ENCODE measurements at regions not wholly inside any gene's neighbourhood (a gene's known extent, or its start where the extent isn't known, plus 50 kb on each side); places are given as distances from the start of the nearest gene placed in this dataset.

DNA sequence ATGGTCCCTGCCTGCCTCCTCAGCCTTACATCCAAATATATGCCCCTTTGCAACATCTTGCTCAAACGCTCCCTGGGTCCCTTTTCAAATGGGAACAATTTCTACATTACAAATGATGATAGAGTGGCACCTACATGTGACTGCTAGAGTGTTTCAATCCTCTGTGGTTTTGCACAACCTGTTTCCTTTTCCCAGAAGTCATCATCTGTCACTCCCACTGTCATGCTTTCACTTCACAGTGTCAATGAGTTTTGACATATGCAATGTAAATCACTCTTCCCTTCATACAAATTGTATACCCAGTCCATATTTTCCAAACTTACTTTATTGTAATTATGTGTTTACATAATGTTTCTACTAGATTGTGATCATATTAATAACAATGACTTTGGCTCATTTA is 887.3 kb downstream of the TDRD15 start:
- no peaks in the 10 kb centered on the region for H4K20me1 ChIP-seq
- H3K4me1 ChIP-seq, result no peaks in the 10 kb centered on the region
- no peaks in the 10 kb centered on the region for H3K9me3 ChIP-seq
- no peak overlapping the region for H3K4me3 ChIP-seq
- H3K36me3 ChIP-seq, result no peaks in the 10 kb centered on the region
- TF ChIP-seq Cebpa-rat (IDR thresholded peaks at IDR 0.05), result no peak
- H3K9ac ChIP-seq, result no peak overlapping the region
- no peak overlapping the region for H3K4me2 ChIP-seq
- H3K27ac ChIP-seq, result no peak overlapping the region
- no peaks in the 10 kb centered on the region for H3K27me3 ChIP-seq

DNA sequence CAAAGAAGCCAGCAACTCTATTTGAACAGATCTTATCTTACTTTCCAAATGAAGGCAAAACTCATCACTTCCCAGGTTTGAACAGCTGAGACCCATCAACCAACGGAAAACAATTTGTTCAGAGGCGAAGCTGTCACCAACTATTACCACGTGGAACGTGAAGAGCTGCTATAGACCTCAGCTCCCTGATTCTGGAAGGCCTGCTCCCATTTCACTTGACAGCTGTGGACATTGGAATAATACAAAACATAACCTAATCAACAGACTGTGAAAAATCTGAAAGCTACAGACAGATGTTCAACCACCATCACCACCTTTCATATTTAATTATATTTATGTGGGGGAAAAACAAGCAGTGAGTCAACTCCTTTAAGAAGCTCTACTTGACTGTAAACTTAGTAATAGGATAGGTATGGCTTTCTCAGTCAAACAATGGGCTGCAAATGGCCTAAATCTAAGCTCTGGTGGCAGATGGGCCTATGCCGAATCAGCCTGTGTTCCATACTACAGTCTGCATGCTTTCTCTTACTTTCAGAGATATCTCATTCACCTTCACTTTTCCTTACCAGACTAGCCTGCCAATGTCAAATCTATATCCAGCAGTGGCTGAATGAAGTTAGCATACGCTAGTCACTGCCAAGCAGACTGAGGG is 896.4 kb downstream of the TDRD15 start:
- TF ChIP-seq Cebpa-rat (IDR thresholded peaks at IDR 0.05), result no peak
- no peak overlapping the region for H3K4me3 ChIP-seq
- no peaks in the 10 kb centered on the region for H3K36me3 ChIP-seq
- H3K9ac ChIP-seq, result no peak overlapping the region
- no peaks in the 10 kb centered on the region for H3K9me3 ChIP-seq
- H3K4me1 ChIP-seq, result no peaks in the 10 kb centered on the region
- no peaks in the 10 kb centered on the region for H3K27me3 ChIP-seq
- H3K27ac ChIP-seq, result no peak overlapping the region
- H3K4me2 ChIP-seq, result no peak overlapping the region
- no peaks in the 10 kb centered on the region for H4K20me1 ChIP-seq

DNA sequence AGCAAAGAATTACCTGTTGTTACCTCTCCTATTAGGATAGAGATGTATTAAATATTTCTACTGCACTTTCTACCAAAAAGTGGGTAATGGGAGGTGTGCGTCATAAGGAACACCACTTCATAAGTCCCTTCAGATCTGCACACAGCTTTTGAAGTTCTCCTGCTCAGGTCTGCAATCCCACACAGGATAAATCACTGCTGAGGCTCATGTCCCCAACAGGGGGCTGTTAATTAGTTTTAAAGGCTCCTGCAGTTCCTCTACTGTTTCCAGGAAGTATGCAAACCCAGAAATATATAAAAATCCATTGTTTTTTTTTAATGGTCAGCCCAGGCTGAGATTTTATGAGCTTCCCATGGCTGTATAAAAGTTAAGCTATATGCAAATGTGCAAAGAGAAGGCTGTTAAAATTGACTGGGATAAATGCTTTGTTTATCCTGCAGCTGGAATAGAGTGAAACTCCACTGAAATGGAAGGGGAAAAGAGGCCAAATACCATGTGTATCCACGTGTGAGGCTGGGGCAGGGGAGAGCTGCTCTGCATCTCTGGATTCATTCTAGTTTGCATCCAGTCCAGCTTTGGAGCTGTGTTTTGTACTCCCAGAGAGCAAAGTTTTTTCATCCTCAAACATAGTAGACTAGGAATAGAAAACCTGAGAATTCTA is 903.7 kb downstream of the TDRD15 start:
- no peaks in the 10 kb centered on the region for H3K9me3 ChIP-seq
- no peak overlapping the region for H3K4me3 ChIP-seq
- no peaks in the 10 kb centered on the region for H3K4me1 ChIP-seq
- no peak overlapping the region for H3K4me2 ChIP-seq
- H4K20me1 ChIP-seq, result no peaks in the 10 kb centered on the region
- TF ChIP-seq Cebpa-rat (IDR thresholded peaks at IDR 0.05), result no peak
- H3K36me3 ChIP-seq, result no peaks in the 10 kb centered on the region
- no peak overlapping the region for H3K27ac ChIP-seq
- no peaks in the 10 kb centered on the region for H3K27me3 ChIP-seq
- no peak overlapping the region for H3K9ac ChIP-seq

GRCh38 chr2:22035361-22035830 is 911.6 kb downstream of the TDRD15 start:
- no peaks in the 10 kb centered on the region for H3K4me1 ChIP-seq
- no peak overlapping the region for H3K4me3 ChIP-seq
- no peak overlapping the region for H3K9ac ChIP-seq
- no peaks in the 10 kb centered on the region for H3K9me3 ChIP-seq
- H3K27ac ChIP-seq, result no peak overlapping the region
- no peaks in the 10 kb centered on the region for H3K36me3 ChIP-seq
- no peaks in the 10 kb centered on the region for H4K20me1 ChIP-seq
- H3K4me2 ChIP-seq, result no peak overlapping the region
- no peak for TF ChIP-seq Cebpa-rat (IDR thresholded peaks at IDR 0.05)
- no peaks in the 10 kb centered on the region for H3K27me3 ChIP-seq

DNA sequence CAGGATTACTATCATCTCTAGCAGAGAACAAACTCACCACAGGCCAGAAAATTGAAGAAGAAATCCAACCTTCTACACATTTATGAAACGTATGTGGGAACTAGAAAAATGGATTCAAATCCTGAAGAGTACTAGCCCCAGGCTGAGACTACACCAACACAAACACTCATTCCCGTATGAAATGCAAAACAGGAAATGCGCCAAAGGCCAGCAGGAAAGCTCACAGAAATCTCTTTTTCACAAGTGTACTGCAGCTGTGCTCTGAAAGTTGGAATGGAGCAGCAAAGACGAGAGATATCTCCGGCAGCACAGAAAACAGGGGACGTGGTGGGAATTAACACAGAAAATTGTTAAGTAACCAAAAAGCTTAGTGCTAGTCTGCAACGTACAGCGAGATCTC is 913.5 kb downstream of the TDRD15 start:
- no peak overlapping the region for H3K4me2 ChIP-seq
- no peaks in the 10 kb centered on the region for H3K4me1 ChIP-seq
- TF ChIP-seq Cebpa-rat (IDR thresholded peaks at IDR 0.05), result no peak
- no peaks in the 10 kb centered on the region for H3K9me3 ChIP-seq
- no peaks in the 10 kb centered on the region for H3K36me3 ChIP-seq
- H4K20me1 ChIP-seq, result no peaks in the 10 kb centered on the region
- H3K4me3 ChIP-seq, result no peak overlapping the region
- no peak overlapping the region for H3K9ac ChIP-seq
- no peaks in the 10 kb centered on the region for H3K27me3 ChIP-seq
- H3K27ac ChIP-seq, result no peak overlapping the region

GRCh38 chr2:22043784-22044183 is 920.0 kb downstream of the TDRD15 start:
- Histone ChIP-seq H3K4me3 (no peak overlapping the region), H3K27me3 (no peaks in the 10 kb centered on the region), H4K20me1 (no peaks in the 10 kb centered on the region), H3K36me3 (no peaks in the 10 kb centered on the region), H3K27ac (no peak overlapping the region), H3K9me3 (no peaks in the 10 kb centered on the region), H3K4me1 (no peaks in the 10 kb centered on the region), H3K4me2 (no peak overlapping the region), H3K9ac (no peak overlapping the region)
- no peak for TF ChIP-seq Cebpa-rat (IDR thresholded peaks at IDR 0.05)

DNA sequence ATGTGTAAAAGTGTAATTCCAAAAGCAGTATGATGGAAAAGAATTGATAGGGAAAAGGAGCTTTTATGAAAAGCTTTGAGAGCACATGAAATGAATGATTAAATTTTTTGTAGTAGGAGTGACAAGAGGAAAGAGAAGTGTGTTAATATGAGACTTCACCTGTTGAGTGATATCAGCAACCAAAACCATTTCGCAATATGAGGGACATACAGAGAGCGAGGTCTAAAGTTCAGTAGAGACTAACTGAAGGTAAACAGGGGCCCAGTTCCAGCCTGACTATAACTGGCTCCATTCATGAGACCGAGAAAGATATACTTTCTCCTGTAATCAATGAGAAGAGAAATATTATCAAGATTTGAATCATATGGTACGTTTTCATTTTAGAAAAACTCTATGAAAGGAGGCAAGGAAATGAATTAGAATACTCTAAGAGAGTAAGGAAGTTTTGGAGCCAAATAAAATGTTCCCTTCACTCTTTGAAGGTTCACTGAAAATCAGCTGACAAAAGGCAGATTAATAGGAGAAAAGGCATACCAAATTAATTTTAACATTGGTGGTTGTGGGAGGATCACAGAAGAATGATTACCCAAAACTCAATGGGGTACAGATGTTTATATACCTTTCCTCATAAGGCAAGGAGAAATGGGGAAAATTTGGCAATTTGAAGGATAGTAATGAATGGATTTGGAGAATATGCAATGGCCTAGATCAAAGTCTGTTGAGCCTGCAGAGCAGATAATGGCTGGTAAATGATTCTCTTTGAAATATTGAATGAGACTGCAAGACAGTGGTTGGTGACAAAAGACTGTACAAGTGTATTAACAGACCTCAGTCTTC is 932.2 kb downstream of the TDRD15 start:
- Histone ChIP-seq H3K27me3 (no peaks in the 10 kb centered on the region), H3K9ac (no peak overlapping the region), H3K27ac (no peak overlapping the region), H4K20me1 (no peaks in the 10 kb centered on the region), H3K9me3 (no peaks in the 10 kb centered on the region), H3K36me3 (no peaks in the 10 kb centered on the region), H3K4me3 (no peak overlapping the region), H3K4me1 (peaks cover 14% of the 10 kb centered on the region; the same call in 1 of the 2 replicates), H3K4me2 (no peak overlapping the region)
- TF ChIP-seq Cebpa-rat (IDR thresholded peaks at IDR 0.05), result no peak

GRCh38 chr2:22056621-22057132 is 932.9 kb downstream of the TDRD15 start:
- H4K20me1 ChIP-seq, result no peaks in the 10 kb centered on the region
- no peak overlapping the region for H3K4me3 ChIP-seq
- no peak overlapping the region for H3K4me2 ChIP-seq
- no peak overlapping the region for H3K27ac ChIP-seq
- no peaks in the 10 kb centered on the region for H3K36me3 ChIP-seq
- no peaks in the 10 kb centered on the region for H3K9me3 ChIP-seq
- H3K27me3 ChIP-seq, result no peaks in the 10 kb centered on the region
- peaks cover 14% of the 10 kb centered on the region; the same call in 1 of the 2 replicates for H3K4me1 ChIP-seq
- H3K9ac ChIP-seq, result no peak overlapping the region
- no peak for TF ChIP-seq Cebpa-rat (IDR thresholded peaks at IDR 0.05)

DNA sequence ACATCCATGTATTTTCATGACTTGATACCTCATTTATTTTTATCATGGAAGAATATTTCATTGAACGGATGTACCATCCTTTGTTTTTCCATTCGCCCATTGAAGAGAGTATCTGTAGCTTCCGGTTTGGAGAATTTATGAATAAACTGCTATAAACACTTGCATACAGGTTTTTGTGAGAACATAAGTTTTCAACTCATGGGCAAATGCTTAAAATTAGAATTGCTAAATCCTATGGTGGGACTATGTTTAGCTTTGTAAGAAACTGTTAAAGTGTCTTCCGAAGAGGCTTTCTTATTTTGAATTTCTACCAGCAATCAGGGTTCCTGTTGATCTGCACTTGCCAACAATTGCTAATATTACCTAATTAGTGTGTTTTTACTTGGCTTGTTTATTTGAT is 938.9 kb downstream of the TDRD15 start:
- Histone ChIP-seq H3K4me2 (no peak overlapping the region), H3K9me3 (no peaks in the 10 kb centered on the region), H3K9ac (no peak overlapping the region), H3K27me3 (no peaks in the 10 kb centered on the region), H3K4me3 (no peak overlapping the region), H3K27ac (no peak overlapping the region), H3K4me1 (no peaks in the 10 kb centered on the region; the same call in 1 of the 2 replicates), H4K20me1 (no peaks in the 10 kb centered on the region), H3K36me3 (no peaks in the 10 kb centered on the region)
- no peak for TF ChIP-seq Cebpa-rat (IDR thresholded peaks at IDR 0.05)

DNA sequence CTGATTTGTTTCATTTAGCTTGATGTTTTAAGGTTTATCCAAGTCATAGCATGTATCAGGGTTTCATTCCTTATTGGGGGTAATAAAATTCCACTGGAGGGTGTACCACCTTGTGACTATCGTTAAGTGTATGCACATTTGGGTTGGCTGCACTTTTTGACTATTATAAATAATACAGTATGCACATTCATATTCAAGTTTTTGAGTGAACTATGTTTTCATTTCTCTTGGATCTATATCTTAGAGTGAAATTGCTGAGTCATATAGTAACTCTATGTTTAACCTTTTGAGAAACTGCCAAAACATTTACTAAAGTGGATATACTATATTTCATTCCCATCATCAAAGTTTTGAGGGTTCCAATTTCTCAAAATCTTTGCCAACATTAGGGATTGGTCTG is 952.7 kb downstream of the TDRD15 start:
- Histone ChIP-seq H3K9ac (no peak overlapping the region), H3K4me2 (no peak overlapping the region), H3K27me3 (no peaks in the 10 kb centered on the region), H4K20me1 (no peaks in the 10 kb centered on the region), H3K4me3 (no peak overlapping the region), H3K27ac (no peak overlapping the region), H3K4me1 (no peaks in the 10 kb centered on the region), H3K36me3 (no peaks in the 10 kb centered on the region), H3K9me3 (peaks cover 7% of the 10 kb centered on the region; the same call in 1 of the 2 replicates)
- TF ChIP-seq Cebpa-rat (IDR thresholded peaks at IDR 0.05), result no peak

Data from BLaER1 (cell line).